ENCODE measurements at regions not wholly inside any gene's neighbourhood (a gene's known extent, or its start where the extent isn't known, plus 50 kb on each side); places are given as distances from the start of the nearest gene placed in this dataset.

DNA sequence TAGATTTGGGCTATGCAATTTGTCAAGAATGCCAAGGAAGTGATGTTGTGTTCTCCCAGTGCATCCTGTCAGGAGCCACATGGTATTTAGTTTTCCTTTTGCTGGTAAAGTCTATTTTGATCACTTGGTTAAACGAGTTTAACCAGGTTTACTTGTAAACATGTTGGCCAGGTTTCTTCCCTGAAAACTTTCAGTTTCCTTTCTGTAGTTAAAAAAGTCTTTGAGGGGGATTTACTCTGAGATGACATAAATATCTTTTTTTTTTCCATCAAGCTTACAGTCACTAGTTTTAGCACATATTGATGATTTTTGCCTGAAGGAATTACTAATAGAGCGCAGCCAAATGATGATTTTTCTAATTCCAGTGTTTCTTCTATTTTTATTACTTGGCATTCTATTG lies 320.5 kb downstream of the PHF14 start:
- no peak overlapping the region for H3K27ac ChIP-seq
- DNase-seq: no peak
- TF ChIP-seq, protein P1, sequence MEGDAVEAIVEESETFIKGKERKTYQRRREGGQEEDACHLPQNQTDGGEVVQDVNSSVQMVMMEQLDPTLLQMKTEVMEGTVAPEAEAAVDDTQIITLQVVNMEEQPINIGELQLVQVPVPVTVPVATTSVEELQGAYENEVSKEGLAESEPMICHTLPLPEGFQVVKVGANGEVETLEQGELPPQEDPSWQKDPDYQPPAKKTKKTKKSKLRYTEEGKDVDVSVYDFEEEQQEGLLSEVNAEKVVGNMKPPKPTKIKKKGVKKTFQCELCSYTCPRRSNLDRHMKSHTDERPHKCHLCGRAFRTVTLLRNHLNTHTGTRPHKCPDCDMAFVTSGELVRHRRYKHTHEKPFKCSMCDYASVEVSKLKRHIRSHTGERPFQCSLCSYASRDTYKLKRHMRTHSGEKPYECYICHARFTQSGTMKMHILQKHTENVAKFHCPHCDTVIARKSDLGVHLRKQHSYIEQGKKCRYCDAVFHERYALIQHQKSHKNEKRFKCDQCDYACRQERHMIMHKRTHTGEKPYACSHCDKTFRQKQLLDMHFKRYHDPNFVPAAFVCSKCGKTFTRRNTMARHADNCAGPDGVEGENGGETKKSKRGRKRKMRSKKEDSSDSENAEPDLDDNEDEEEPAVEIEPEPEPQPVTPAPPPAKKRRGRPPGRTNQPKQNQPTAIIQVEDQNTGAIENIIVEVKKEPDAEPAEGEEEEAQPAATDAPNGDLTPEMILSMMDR (IDR thresholded peaks at IDR 0.05; ENCODE audit: low read depth, low read length): no peak
- no peaks in the 10 kb centered on the region for H3K27me3 ChIP-seq (ENCODE audit: insufficient read depth, low read depth, severe bottlenecking)
- no peak overlapping the region for H3K4me3 ChIP-seq (ENCODE audit: low read depth, low read length)
- no peaks in the 10 kb centered on the region for H3K9me3 ChIP-seq (ENCODE audit: severe bottlenecking)
- no peaks in the 10 kb centered on the region for H3K36me3 ChIP-seq

- no peaks in the 10 kb centered on the region for H3K36me3 ChIP-seq
- no peak overlapping the region for H3K27ac ChIP-seq
- TF ChIP-seq, protein P1 (IDR thresholded peaks at IDR 0.05; ENCODE audit: low read depth, low read length): no peak
- no peaks in the 10 kb centered on the region for H3K9me3 ChIP-seq (ENCODE audit: severe bottlenecking)
- no peak for DNase-seq
- H3K27me3 ChIP-seq (ENCODE audit: insufficient read depth, low read depth, severe bottlenecking): no peaks in the 10 kb centered on the region
- no peak overlapping the region for H3K4me3 ChIP-seq (ENCODE audit: low read depth, low read length)
Observed at GRCh38 chr7:11294965-11295364, 321.3 kb downstream of the PHF14 start.

DNA sequence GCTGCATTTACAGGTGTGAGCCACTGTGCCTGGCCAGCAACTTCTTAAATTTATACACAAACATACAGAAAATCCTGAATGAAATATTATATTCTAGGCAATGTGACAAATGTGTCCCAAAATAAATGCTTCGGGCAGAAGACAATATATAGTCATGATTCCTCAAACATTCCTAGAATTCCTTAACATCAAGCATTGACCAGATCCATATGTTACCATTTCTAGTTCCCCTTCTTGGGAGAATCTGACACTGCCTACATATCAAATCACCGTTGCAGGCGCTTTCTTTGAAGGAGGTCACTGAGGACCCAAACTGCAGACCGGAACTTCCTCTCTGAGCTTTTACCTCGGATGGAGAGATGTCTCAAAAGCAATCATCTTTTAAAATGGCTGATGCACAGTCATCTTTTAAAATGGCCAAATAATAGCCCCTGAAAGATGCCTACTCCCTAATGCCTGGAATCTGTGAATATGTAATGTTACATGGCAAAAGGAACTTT lies 323.5 kb downstream of the PHF14 start:
- Histone ChIP-seq H3K27me3 (ENCODE audit: insufficient read depth, low read depth, severe bottlenecking) (no peaks in the 10 kb centered on the region), H3K4me3 (ENCODE audit: low read depth, low read length) (no peak overlapping the region), H3K27ac (no peak overlapping the region), H3K9me3 (ENCODE audit: severe bottlenecking) (no peaks in the 10 kb centered on the region), H3K36me3 (no peaks in the 10 kb centered on the region)
- TF ChIP-seq, protein P1 (IDR thresholded peaks at IDR 0.05; ENCODE audit: low read depth, low read length): no peak
- no peak for DNase-seq

GRCh38 chr7:11297764-11298163 lies 324.1 kb downstream of the PHF14 start:
- TF ChIP-seq, protein P1 (IDR thresholded peaks at IDR 0.05; ENCODE audit: low read depth, low read length): no peak
- Histone ChIP-seq H3K27me3 (ENCODE audit: insufficient read depth, low read depth, severe bottlenecking) (no peaks in the 10 kb centered on the region), H3K27ac (no peak overlapping the region), H3K9me3 (ENCODE audit: severe bottlenecking) (no peaks in the 10 kb centered on the region), H3K36me3 (no peaks in the 10 kb centered on the region), H3K4me3 (ENCODE audit: low read depth, low read length) (no peak overlapping the region)
- no peak for DNase-seq

DNA sequence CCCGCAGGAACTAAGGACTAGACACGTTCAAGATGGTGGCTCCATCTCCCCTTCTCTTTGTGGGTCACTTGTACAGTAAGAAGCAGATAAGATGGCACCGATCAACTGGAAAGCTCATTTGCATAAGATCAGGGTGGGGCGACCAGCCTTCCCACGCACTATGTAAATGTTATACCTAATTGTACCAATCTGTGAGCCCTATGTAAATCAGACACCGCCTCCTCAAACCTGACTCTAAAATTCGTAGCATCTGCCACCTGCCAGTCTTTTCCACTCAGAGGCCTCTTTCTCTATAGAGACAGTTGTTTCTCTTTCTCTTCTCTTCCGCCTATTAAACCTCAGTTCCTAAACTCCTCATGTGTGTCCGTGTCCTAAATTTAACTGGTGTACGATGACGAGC lies 324.5 kb downstream of the PHF14 start:
- Histone ChIP-seq H3K27me3 (ENCODE audit: insufficient read depth, low read depth, severe bottlenecking) (no peaks in the 10 kb centered on the region), H3K27ac (no peak overlapping the region), H3K4me3 (ENCODE audit: low read depth, low read length) (no peak overlapping the region), H3K9me3 (ENCODE audit: severe bottlenecking) (no peaks in the 10 kb centered on the region), H3K36me3 (no peaks in the 10 kb centered on the region)
- DNase-seq: no peak
- TF ChIP-seq, protein P1 (IDR thresholded peaks at IDR 0.05; ENCODE audit: low read depth, low read length): no peak

- no peaks in the 10 kb centered on the region for H3K36me3 ChIP-seq
- no peaks in the 10 kb centered on the region for H3K9me3 ChIP-seq (ENCODE audit: severe bottlenecking)
- DNase-seq: no peak
- H3K27ac ChIP-seq: no peak overlapping the region
- H3K27me3 ChIP-seq (ENCODE audit: insufficient read depth, low read depth, severe bottlenecking): no peaks in the 10 kb centered on the region
- no peak overlapping the region for H3K4me3 ChIP-seq (ENCODE audit: low read depth, low read length)
- TF ChIP-seq, protein P1 (IDR thresholded peaks at IDR 0.05; ENCODE audit: low read depth, low read length): no peak
Observed at GRCh38 chr7:11300241-11300640, 326.6 kb downstream of the PHF14 start.
